H54 (cell line): ENCODE measurements at regions not wholly inside any gene's neighbourhood (a gene's known extent, or its start where the extent isn't known, plus 50 kb on each side); places are given as distances from the start of the nearest gene placed in this dataset.

Source experiments
- DNase-seq: peaks from one replicate; pipeline ENCODE4 v3.0.0; 2011; ENCODE audit warnings: low spot score, mixed read lengths; ENCODE audit not compliant: insufficient read length
- FAIRE-seq: peaks from 3 replicates; lab custom pipeline; 2011; peaks lifted over from hg19 to GRCh38; lab: Jason Lieb, UNC
- POLR2A ChIP-seq: IDR thresholded peaks from 2 replicates; pipeline ENCODE4 v1.6.1; 2011; ENCODE audit warnings: low read depth, mild to moderate bottlenecking, low read length

DNA sequence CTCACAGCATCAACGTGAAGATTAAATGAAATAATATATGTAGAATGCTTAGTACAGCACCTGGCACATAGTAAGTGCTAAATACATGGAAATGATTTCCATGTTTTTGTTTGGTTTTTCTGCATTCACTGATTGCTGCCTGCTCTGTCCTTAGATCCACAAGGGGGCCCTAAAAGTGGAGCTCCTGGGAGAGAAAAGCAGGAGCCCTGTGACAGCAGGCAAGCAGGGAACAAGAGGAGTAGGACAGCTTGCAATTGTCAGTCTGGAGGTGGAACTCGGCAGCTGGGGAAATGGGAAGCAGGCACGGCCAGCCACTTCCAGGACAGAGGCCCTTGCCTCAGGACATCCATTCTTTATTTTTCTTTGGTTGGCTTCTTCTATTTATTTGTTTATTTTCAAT, 292.9 kb downstream of the BMP4 start:
- TF ChIP-seq POLR2A: no peak
- no peak for FAIRE-seq
- DNase-seq: no peak

DNA sequence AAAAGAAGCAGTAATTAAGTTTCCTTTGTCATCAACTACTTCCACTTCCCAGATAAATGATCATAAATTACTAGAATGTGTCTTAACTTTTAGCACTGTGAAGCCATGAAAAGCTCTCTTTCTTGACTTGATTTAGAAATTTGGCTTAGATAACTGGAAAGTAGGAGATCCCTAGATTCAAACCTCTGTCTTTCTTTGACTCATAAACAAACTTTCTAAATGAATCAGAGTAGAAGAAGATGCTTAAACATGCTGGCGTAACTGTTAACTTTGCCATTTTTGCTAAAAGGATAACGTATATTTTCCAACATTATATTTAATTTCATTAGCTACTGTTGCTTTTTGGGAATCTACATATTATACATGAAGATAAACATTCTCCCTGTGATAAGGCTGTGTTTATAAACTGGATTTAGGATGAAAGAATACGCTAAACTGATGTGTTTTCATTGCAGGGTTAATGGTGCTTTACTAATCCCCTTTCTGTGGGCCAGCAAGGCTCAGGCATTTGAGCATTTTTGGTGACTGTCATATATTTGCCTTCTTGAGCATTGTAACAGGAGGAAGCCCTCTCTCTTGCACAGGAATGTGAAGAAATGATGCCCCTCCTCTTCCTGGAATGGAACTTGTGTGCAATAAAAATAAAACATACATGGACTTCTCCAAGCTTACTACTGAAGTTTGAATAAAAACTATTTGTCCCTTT, 301.4 kb downstream of the BMP4 start:
- FAIRE-seq (no peak), DNase-seq (no peak)
- TF ChIP-seq POLR2A: no peak

DNA sequence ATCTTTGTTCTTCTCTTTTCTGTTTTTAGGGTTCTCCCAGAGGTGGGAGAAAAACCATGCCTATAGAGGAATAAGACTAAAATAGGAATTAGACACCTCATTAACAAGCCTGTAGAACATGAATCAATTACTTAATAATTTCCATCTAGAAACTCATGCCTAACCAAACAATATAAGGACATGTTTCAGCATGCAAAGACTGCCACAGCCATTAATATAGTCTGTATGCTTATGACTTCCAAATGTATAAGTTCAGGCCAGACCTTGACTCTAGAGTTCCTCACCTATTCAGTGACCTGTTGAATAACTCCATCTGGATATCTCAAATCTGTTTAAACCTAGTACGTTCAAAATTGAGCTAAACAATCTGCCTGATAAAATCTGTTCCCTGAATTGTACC, 304.6 kb downstream of the BMP4 start:
- no peak for FAIRE-seq
- no peak for TF ChIP-seq POLR2A
- DNase-seq: no peak

DNA sequence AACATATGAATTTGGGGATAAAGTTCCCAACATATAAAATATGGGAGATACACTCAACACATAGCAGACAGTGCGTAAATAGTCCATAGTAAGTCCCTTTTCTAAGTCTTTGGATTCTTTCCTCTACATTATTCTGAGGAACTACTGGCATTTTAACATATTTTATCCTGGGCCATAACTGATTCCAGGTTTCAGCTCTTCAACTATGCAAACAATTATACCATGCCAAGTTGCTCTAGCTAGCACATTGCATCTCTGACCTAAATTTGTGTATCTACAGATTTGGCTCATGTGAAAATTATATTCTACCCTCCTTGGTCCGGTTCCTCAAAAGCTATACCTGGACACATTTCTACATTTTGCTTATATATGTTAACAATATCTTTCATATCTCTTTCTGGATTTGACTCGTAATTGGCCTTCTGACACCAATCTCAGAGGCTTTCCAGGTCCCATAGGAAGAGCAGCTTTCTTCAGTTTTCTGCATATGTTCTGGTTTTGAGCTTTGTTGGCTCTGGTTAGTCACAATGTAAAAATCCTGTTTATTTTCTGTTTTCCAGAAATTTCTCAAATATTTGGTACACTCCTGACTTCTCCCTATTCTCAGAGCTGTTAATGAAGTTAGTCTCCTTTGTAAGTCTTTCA, 305.4 kb downstream of the BMP4 start:
- DNase-seq: no peak
- no peak for TF ChIP-seq POLR2A
- FAIRE-seq: no peak

DNA sequence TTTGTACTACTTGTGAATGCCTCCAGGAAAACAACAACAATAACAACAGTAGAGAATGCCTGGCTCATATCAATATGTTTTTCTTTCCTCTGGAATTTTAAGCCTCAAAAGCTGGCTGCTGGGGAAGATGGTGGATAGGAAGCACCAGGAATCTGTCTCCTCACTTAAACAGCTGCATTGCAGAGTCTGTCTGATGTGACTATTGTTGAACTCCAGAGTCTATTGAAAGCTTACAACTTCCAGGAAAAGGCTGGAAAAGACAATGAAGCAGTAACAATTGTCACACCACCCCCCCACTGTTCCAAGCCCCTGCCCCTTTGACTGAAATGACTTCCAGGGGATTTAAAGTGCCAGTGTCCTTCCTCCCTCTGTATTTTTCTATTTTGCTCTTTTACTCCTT, 309.7 kb downstream of the BMP4 start:
- DNase-seq (no peak), FAIRE-seq (no peak)
- TF ChIP-seq POLR2A: no peak

DNA sequence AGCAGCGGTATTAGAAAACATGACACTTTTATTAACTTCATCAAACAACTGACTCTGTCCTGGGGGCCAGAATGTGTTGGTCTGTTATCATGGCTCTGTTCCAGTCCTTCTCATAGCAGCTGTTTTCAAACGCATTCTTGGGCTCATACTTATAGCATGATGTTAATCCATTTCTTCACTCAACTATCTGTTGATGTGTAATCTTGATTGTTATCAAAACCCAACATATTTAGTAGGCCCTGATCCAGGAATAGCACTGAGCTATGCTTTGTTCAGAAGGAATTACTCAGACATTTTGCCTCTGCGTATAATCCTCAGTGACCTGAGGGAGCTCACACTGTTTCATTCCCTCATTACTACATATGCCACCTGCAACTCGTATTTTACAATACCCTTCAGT, 315.9 kb downstream of the BMP4 start:
- FAIRE-seq (no peak), DNase-seq (no peak)
- no peak for TF ChIP-seq POLR2A

DNA sequence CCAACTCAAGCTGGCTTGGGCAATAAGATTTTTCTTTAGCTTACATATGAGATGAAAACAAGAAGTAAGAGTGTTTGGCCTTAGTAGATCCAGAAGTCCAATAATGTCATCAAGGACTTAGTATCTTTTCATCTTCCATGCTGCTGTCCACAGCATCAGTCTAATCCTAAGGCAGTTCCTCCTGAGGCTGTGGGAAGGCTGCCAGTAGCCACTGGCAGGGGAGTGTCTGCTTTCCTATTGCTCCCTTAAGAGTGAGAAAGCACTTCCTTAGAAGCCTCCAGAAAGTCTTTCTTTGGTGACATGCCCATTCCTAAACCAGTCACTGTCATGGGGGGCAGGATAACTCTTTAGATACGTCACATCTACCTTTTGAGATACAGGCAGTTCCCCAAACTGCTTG, 317.7 kb downstream of the BMP4 start:
- FAIRE-seq: no peak
- TF ChIP-seq POLR2A: no peak
- DNase-seq: no peak

DNA sequence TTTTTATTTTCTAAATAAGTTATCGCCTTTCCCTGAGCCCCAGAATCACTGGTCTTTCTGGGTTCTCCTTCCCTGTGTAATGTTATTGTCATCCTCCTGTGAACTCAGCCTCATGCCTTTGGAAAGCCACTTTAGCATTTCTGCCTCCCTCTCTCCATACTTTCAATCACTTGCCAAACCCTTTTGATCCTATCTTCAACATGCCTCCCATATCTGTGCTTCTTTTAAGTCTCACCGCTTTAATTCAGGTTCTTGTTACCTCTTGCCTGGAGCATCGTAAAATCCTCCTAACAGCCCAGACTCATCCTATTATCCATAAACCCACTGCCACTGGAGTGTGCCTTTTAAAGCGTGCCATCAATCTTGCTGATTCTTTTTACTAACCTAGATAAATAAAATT, 321.8 kb downstream of the BMP4 start:
- no peak for TF ChIP-seq POLR2A
- no peak for DNase-seq
- FAIRE-seq: no peak

DNA sequence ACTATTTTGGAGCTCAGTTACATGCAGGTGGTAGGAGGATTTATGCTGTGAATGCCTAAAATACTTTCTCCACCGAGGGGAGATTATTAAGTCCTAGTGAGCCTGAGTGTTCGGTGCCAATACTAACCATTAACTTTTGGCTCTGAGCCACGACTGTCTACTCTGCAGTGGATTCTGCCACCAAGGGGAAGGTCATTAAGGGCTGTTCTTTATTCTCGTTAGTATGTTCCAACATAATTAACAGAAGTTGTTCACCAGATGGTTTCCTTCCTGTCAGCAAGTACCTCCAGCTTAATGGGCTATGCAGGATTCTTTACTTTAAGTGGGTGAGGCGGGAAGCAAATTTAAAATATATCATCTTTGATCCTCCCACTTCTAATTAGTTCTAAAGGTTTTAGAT, 326.3 kb downstream of the BMP4 start:
- FAIRE-seq (no peak), DNase-seq (no peak)
- no peak for TF ChIP-seq POLR2A

DNA sequence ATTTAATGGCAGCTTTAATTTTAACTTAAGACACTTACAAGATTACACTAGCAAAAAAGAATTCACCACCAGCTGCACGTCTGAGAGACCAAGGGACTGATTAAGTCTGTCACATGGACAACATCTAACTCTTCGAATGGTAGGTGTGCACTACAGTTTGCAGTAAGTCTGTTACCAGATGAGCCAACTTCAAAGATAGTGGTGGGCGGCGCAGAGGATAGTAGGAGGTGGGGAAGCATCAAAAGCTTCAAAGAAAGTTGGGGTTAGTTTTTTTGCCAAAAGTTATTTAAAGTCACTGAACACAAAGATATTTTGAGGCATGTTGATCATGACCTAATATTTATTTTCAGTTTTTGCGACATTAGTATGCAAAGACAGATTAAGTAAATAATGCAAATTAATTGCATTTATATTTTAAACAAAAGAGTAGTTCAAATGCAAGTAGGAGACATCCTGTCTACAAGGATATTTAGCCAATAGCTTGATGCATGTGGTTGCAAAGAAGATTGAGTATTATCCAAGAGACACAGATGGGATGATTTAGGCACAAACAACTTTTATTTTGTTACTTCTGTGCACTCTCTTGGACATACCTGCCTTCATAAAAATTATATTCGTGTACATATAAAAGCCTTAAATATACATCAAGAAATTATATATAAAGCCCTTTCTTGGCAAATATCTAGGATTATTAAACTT, 327.7 kb downstream of the BMP4 start:
- FAIRE-seq: no peak
- TF ChIP-seq POLR2A: no peak
- no peak for DNase-seq

DNA sequence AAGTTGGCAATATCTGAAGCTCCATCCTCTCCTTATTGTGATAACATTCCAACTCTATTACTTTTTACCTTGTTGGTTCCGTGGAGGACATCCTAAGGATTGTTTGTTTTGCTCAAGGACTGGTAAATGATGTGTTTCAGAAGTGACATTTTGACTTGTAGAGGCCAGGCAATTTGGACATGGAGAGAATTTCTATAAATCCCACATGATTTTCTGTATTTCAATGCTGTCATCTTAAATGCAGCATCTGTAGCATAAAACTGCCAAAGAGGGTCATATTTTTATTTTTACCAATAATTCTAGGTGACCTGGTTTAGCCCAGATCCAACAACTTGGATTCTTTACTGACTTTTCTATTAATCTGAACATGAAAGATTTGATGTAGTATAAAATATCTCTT, 328.4 kb downstream of the BMP4 start:
- DNase-seq (no peak), FAIRE-seq (no peak)
- TF ChIP-seq POLR2A: no peak

DNA sequence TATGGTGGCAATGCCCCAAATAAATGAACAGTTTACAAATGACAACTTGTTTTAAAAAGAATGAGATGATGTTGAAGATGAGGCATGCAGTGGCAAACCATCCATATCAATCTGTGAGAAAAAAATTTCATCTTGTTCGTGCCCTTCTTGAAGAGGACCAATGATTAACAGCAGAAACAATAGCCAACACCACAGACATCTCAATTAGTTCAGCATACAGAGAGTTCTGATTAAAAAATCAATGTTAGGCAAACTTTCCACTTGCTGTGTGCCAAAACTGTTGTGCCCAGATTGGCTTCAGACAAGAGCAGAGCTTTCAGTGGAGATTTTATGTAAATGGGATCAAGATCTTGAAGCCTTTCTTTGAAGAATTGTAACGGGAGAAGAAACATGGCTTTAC, 329.9 kb downstream of the BMP4 start:
- DNase-seq: no peak
- no peak for FAIRE-seq
- no peak for TF ChIP-seq POLR2A

DNA sequence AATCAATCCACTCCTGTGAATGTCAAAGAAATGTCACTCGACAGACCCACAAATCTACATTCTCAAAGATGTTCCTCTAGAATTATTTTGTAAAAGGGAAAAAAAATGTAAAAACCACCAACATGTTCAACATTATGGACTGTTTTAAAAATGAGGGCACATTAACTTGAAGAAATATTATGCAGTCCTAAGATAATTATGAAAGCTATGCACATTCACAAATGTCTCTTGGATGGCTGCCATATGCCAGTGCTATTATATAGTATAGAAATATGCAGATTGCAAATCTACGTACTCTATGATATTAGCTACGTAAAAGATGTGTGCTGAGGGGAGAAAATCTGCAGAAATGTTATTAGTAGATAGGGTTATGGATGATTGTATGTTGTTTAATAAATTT, 334.2 kb downstream of the BMP4 start:
- FAIRE-seq: no peak
- no peak for TF ChIP-seq POLR2A
- no peak for DNase-seq

DNA sequence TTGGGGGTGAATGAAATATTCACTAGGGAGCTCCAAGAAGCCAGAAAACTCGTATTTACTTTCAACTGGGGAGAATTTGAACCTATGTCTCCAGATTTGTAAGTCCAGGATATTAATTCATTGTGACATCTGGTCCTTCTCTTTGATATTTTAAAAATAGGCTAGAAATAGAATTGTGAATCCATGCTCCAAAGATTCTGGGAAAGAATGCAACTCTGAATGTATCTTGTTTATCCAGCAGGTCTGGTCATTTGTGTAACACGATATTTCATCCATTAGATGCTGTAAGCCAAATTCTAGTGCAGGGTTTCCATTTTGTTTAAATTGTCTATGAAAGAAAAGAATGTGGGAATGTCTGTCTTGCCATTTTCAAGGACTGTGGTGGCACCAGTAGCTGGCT, 334.7 kb downstream of the BMP4 start:
- DNase-seq: no peak
- FAIRE-seq: no peak
- TF ChIP-seq POLR2A: no peak
